Central memory CD4-positive, alpha-beta T cell (primary cell): ENCODE measurements at regions not wholly inside any gene's neighbourhood (a gene's known extent, or its start where the extent isn't known, plus 50 kb on each side); places are given as distances from the start of the nearest gene placed in this dataset.
A peak's percentile ranks its signal among the peaks of the same experiment; 100 is the strongest.

Experiments used
- DNase-seq: peaks from one replicate; pipeline ENCODE4 v3.0.0; 2022

DNA sequence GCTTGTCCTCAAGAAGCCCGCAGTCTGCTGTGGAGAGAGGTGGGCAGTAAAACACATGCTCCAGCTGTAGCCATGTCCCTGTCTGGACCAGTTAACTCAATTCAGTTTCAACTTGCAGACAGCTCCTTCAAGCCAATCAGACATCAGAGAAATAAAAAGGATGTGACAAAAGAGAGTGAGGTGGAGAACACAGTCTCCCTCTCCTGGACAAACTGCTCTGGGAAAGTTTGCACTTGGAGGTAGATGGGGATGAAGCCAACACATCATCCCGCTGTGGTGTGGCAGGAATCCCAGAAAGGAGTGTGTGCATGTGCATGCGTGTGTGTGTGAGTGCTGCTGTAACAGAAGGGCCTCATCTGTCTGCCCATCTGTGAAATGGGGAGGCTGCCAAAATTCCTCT, 358.6 kb upstream of the ASIC2 start:
- DNase-seq = no peak

DNA sequence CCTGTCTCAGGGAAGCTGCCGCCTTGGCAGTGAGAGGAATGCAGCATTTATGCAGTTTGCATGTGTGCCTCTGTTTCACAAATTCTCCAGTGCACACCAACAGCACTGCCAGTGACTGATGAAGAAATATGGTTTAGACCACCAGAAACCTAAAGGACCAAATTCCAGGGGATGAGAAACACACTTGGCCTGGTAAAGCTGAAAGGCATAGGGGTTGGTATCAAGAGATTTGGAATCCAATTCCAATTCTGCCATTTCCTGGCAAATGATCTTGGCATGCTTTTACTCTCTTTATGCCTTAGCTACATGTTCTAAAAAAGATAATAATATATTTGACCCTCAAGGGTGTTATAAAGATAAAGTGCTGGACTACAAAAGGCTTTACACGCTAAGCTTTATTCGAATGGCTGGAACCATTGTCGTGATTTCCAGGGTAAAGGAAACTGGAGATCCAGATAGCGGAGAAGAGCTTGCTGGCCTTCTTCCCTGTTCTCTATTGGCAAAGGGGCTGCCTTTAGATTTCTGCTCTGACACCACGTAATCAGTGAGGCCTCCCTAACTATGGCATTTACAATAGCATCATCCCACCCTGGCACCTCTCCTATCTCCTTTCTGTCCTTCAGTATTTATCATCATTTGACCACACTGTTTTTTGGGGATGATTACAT, 359.8 kb upstream of the ASIC2 start:
- DNase-seq = no peak

DNA sequence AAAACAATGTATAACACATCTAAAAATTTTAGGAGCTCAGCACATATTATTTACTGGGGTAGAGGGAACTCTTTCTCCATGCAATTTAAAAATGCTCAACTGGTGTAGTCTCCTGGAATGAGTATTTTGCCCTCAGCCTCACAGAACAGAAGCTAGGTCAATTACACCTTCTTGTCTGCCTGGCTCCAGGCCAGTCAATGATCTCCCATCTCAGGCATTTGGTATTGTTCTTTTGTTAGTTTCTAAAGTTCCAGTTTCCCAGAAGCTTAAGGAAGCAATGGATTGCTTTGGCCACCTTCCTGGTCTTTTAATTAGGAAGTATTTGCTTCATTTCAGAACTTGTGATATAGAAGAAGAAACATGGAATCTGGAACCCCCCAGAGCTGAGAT, 360.3 kb upstream of the ASIC2 start:
- no peak for DNase-seq

DNA sequence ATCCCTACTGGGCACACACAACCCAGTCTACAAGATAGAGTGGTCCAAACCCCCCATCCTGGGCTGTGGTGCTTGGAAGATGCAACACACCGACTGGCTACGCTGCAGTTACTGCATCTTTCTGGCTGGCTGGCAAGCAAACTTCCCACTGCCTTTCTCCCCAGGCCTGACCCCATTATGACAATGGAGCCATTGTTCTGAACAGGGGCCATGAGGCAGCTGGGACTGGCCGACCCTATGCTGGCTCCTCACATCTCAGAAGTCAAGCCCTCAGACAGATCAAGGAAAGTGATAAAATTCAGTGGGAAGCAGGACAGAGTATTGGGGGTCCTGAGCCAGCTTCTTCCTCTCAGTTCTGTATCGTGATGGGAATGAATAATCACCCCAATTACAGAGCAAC, 364.1 kb upstream of the ASIC2 start:
- DNase-seq = no peak

DNA sequence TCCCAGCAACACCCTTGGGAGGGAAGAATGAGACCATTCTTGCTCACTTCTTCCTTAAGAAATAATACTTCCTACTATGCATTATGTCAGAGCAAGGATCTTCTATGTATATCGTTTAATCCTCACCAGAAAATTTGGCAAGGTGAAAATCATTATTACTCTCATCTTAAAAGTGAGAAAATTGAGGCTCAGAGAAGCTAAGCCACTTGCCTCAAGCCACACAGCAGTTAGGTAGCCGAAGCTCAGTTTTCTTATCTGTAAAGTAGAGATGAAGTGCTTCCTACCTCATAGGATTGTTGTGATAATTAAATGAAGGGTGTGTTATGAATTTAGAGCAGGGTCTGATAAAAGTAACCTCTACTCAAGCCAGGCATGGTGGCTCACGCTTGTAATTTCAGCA, 368.9 kb upstream of the ASIC2 start:
- no peak for DNase-seq

DNA sequence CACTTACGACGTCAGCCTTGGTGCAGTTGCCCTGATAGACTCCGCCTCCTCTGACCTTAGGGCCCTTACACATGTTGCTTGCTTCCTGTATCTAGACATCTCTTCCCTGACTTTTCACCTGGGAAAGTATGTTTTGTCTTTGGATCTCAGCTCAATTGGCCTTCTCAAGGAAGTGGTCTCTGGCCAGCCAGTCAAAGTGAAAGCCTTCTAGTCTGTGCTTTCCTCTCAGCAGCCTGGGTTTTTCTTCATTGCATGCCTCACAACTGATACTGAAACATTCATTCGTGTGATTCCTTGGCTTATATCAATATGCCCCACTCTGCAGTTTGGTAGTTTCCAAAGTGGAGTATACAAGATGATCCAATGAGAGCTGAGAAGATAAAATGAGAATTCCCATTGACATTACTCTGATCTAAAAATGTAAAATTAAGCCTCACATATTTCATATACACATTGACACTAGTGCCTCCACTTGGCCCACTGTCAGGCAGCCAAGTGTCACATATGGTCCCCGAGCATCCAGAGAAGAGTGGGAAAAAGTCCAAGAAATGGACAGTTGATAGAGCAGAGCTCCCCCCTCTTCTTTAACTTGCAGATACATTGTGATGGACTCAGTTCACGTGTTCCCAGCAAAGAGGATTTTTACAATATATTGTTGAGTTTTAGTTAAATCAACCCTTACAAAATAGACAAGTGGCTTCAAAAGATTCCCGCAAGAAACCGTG, 371.2 kb upstream of the ASIC2 start:
- DNase-seq = no peak

DNA sequence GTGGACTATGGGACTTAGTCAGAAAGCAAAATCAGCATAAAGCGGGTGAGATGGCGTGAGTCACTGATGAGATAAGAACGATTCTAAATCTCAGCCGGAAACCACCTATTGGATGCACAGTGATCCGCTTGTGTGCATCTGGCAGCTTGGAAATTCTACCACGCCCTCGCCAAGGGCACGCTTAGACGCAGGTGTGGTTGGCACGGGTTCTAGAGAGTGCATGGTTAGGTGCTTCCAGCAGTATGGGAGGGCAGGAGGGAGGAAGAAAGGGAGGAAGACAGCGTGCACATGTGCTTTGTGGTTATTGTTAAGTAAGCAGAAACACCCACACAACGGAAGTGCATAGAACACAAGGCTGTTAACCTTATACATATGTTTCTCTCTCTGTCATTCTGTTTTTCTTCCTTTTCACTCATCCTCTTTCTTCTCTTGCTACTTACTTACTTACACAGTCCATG, 374.0 kb upstream of the ASIC2 start:
- DNase-seq = peak; percentile 35

DNA sequence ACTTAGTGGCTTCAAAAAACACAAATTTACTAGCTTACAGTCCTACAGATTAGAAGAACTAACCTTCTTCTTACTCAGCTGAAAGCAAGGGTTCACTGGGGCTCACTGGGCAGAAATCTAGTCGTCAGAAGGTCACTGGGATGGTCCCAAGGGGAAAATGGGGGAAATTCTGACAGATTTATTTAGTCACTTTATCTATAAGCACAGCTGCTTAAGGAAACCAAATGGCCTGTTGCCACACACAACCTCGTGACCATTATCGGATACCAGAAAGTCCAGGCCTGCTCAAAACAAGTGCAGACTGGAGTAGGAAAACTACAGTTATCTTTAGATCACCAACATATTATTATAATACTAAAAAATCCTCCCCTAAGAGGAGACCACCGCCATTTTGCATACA, 374.6 kb upstream of the ASIC2 start:
- no peak for DNase-seq

DNA sequence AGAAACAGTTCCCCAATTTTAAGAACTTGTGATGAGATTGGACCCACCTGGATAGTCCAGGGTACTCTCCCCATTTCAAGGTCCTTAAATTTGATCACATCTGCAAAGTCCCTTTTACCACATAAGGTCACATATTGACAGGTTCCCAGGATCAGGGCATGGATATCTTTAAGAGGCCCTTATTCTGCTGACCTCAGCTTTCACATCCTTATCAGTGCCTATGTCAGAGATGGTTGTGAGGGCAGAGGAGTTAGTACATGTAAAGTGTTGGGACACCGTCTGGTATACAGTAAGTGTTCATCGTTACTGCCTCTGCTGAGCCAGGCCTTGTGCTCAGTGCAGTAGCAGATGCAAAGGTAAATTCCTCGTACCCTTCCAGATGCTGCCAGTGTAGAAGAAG, 375.4 kb upstream of the ASIC2 start:
- no peak for DNase-seq

DNA sequence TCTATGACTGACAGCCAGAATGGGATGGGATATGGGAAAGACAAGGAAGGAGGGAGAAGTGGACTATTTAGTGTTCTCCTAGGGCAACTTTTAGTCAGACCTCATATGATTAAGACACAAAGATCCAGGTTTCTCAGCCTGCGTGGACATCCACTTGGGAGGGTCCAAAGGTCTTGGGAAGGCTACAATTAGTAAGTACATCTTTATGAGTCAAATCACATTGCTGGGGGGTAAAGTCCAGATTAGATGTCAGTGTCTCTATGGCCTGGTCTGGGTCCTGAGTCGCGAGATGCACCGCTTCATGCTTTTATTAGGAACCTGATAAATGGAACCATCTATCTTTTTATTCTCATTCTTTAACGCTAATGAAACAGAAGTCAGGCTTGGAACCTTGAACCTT, 378.4 kb upstream of the ASIC2 start:
- DNase-seq = no peak

DNA sequence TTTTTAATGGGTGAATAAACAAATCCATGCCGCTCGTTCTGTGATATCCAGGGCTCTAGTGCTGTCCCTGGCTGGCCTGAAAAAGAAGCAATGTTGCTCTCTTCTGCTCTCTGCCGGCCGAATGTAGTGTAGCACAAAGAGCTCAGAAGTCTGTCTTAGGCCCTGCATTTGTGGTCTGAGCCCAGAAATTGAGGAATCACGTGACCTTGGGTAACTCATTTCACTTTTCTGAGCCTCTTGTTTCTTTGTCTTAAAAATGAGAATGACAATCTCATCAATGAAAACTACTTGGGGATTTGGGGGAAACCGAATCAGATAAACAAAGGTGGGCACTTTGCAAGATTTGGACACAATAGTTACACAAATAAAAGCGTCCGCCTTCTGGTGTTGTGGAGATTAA, 381.6 kb upstream of the ASIC2 start:
- DNase-seq = peak; percentile 37

DNA sequence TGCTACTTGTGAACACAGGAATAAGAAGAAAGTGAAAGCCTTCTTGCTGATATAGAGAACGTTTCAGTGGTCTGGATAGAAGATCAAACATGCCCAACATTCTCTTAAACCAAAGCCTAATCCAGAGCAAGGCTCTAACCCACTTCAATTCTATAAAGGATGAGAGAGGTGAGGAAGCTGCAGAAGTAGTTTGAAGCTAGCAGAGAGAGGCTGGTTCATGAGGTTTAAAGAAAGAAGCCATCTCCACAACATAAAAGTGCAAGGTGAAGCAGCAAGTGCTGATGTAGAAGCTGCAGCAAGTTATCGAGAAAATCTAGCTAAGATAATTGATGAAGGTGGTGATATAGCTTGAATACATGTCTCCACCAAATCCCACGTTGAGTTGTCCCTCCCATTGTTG, 383.3 kb upstream of the ASIC2 start:
- DNase-seq = no peak

DNA sequence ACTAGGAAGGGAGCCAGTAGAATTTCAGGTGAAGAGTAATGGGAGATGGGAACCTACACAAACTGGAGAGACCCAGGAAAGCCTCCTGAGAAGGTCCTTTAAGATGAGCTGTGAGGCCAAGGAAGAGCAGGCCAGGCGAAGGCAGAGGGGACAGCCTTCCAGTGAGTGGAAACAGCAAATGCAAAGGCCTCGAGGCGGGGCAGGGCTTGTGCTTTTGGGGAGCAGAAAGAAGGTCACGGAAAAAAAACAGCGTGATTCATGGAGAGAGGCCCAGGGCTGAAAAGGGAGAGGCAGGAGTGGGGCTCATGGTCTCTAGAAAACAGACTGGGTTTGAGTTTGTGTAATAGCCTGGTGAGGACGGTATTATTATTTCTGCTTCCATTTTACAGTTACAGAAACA, 386.5 kb upstream of the ASIC2 start:
- DNase-seq = no peak

DNA sequence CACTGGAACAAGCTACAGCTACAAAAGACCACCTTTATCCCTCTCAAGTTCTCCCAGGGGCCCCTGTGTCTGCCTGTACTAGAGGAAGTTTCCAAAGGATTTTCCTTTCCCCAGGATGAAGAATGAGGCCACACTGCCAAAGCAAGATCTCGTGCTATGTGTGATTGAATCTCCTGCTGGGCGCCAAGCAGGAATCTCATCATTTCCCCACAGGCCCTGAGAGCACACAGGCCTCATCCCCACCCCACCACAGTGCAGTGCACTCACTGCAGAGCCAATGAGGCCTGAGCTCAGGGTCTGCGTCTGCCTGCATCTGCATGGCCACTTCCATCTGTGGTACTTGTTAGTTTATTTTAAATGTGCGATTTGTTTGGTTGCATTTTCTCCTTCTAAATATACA, 387.4 kb upstream of the ASIC2 start:
- no peak for DNase-seq

DNA sequence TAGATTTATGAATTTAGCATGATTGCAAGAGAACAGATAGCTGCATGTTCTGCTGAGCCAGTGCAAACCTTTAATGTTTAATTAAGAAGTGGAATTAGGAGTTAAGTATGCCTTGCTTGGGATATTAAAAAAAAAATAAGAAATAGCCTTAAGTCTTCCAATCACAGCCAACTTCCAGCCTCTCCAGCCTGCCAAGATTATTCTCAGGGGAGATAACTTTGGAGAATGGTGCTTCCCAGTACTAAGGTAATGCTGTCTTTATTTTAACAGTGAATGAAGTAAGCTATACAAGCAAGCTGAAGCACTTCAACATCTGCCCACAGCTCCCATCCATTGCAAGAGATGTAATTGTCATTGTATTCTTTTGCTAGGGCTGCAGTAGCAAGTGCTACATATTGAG, 389.5 kb upstream of the ASIC2 start:
- DNase-seq = no peak

DNA sequence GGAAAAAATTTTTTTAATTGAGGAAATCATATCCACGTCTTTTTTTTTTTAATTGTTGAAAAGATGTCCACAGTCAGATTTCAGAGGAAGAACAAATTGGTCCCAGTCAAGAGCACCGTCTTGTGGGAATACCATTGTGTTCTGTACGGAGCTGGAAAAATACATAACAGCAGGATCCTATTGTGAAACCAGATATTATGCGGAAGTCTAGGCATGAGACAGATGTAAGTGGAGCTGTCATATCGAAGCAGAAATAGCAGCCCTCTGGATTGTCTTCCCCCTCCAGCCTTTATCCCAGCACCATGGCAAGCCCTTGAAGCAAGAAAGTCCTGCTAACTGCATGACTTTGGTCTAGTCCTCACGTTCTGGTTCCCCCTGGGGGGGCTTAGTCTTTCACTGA, 391.6 kb upstream of the ASIC2 start:
- no peak for DNase-seq

DNA sequence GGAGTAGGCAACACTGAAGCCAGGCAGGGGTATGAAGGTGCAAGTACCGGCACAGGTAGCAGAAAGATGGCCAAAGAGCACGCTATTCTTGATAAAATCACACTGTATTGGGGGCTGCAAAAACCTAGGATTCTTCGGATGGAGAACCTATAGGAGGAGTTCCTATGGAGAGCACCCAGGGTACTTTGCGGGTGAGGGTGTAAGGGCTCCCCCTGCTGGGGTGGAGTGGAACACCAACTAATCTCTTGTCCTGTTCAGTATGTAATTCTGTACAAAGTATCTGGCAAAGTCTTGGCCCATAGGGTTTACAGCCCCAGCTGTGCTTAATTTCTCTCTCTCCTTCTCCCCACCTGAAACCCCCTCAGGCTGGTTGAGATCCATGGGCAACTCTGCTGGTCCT, 393.1 kb upstream of the ASIC2 start:
- DNase-seq = no peak

DNA sequence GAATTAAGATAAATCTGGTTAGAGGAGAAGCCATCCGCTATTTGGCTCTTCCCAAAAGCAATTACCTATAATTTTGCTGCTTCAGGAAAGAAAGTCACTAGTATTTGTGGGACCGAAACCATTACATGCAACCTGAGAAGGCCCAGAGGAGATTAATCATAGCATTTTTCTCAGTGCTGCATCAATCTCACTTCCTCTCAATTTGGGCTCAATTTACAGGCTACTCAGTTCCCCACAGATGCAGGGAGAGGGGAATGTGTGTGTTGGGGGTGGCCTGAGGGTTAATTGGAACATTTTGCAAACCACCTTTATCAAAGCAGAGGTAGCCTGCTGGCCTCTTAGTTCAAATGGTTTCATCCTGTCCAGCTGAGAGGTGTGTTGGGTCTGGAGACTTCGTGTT, 394.7 kb upstream of the ASIC2 start:
- DNase-seq = no peak

DNA sequence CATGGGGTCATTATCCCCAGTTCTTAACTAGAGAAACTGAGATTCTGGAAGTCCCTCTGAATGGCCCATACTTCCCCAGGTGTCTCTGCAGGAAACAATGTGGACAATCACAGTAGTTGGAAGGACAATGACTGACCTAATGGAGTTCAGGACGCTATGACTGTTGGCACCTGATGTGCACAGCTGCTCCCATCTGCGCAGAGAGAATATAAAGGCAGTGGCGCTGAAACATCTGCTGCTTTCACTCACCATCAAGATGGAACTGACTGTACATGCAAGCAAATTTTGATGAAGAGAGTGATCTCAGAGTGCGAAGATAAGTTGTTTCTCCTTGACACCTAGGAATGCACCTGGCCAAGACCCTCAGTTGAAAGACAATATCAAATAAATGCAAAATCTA, 395.7 kb upstream of the ASIC2 start:
- DNase-seq = no peak

DNA sequence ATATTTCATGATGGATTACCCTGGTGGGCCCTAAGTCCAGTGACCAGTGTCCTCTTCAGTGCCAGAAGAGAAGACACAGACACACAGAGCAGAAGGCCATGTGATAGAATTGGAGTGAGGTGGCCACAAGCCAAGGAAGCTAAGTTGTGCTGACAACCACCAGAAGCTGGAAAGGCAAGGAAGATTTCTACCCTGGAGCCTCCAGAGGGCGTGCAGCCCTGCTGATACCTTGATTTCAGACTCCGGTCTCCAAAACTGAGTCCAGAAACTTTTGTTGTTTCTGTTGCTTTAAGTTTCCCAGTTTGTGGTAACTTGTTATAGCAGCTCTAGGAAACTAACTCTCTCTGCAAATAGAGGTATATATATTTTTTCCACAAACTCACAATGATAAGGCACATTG, 396.6 kb upstream of the ASIC2 start:
- no peak for DNase-seq

DNA sequence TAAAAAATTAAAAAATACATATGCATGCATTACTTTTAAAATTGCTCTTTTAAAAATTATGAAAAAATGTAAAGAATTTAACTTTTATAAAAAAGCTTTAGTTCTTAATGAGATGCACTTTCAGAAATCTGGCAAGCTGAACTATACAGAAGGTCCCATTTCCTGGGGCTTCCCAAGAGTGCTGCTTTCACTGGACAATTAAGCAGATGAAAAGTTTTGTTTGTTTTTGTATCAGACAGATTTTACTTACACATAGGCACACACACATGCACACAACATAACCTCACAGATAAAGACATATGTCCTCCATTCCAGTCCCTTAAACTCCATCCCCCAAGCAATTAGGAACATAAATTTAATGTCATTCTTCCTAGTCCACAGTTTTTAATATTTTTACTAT, 402.3 kb upstream of the ASIC2 start:
- no peak for DNase-seq

DNA sequence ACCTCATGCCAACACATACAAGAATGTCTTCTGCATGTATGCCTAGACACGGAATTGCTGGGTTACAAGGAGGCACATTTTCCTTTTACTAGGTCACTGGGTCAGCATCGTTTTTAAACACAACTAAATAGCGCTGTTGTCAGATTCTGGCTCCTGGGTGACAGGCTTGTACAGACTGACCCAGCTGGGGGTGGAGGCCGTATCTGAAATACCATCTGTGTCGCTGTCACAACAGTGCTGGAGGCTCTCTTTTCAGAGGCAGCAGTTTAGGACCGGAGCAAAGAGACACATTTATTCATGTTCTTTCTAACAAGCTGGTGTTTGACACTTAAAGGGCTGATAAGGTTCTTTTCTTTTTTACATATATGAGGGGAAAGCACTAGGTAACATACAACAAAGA, 403.0 kb upstream of the ASIC2 start:
- DNase-seq = no peak

DNA sequence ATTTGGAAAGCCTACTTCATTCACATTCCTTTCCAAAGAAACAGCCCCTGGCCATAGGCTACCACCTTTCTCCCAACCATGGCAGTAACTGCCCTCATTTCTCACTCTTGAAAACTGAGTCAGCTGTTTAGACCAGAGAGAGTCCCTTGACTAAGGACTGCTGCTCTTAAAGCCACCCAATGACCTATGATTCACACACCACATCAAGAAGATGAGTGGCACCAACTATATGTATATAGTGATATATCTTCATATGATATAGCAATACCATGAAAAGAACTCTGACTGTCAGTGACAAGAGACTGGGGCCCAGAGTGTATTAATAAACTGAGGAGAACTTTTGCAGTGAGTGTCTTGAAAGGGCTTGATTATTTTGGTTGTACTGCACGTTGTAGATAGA, 404.5 kb upstream of the ASIC2 start:
- no peak for DNase-seq

DNA sequence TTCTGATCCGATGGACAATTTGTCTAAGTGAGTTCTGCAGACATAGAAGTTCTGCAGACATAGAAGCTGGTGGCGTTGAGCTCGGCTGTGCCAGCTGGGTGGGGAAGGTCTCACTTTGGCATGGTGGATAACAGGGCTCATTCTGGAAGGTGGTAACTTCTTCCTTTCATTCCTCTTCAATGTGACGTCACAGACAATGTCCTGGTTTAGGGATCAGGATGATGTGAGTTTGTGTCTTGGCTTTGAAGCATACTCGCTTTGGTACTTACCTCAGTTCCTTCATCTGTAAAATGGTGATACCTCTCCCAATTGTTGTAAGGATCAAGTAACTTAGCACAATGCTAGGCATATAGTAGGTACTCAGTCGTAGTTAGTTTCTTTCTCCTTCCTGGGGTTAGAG, 408.8 kb upstream of the ASIC2 start:
- no peak for DNase-seq

DNA sequence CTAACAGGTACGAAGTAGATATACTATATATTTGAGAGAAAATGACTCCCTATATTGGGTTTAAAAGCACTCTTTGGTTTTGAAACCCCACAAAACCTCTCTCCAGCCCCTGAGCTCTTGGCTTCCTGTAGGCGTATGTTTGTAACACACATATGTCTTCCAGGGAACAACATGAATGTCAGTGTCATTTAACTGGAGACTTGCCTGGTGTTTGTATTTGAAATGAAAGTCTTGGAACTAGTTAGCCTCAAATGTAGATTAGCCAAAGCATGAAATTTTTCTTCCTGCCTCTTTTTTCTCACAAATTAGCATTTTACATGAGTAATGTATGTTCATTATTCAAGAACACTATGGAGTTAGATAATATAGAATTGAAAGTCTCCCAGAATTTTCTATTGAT, 411.8 kb upstream of the ASIC2 start:
- DNase-seq = no peak
